GM23338 (cell line): ENCODE measurements at regions not wholly inside any gene's neighbourhood (a gene's known extent, or its start where the extent isn't known, plus 50 kb on each side); places are given as distances from the start of the nearest gene placed in this dataset.

Experiments used
- CREB1 ChIP-seq: fragments of 250-450 bp; sonication (Bioruptor Pico); IDR thresholded peaks from 2 replicates; pipeline ENCODE4 v1.5.0; 2020; ENCODE audit warnings: low read depth, mild to moderate bottlenecking, moderate library complexity
- CTCF ChIP-seq, 2 experiments: fragments of 200-600 bp in 1 of 2; sonication (generic) in 1 of 2; conservative IDR thresholded peaks; 2 replicates each; pipeline versions ENCODE4 v1.5.1 to v1.6.1; 2016 to 2017; ENCODE audit warnings: antibody characterized with exemption in 2 of 2, low read depth in 2 of 2, mild to moderate bottlenecking in 2 of 2, moderate library complexity in 1 of 2
- ETS1 ChIP-seq: IDR thresholded peaks from 2 replicates; pipeline ENCODE4 v1.6.1; 2016; ENCODE audit warnings: antibody characterized with exemption
- EZH2 ChIP-seq: fragments of 200-600 bp; sonication (generic); IDR thresholded peaks from one replicate; pipeline ENCODE4 v1.8.0; 2017; ENCODE audit warnings: antibody characterized with exemption, mild to moderate bottlenecking, low read depth; ENCODE audit not compliant: unreplicated experiment
- EZH2phosphoT487 ChIP-seq: fragments of 200-600 bp; sonication (generic); IDR thresholded peaks from one replicate; pipeline ENCODE4 v1.8.1; 2018; ENCODE audit warnings: antibody characterized with exemption; ENCODE audit not compliant: unreplicated experiment
- POLR2AphosphoS5 ChIP-seq: IDR thresholded peaks from 2 replicates; pipeline ENCODE4 v1.6.1; 2016; ENCODE audit warnings: antibody characterized with exemption, low read depth
- REST ChIP-seq: IDR thresholded peaks from one replicate; pipeline ENCODE4 v1.6.1; 2018; ENCODE audit warnings: antibody characterized with exemption; ENCODE audit not compliant: unreplicated experiment
- ZNF114 ChIP-seq: fragments of 250-450 bp; sonication (Bioruptor Pico); IDR thresholded peaks from 2 replicates; pipeline ENCODE4 v1.5.0; 2020; ENCODE audit warnings: mild to moderate bottlenecking, moderate library complexity

- TF ChIP-seq ETS1, result no peak
- no peak for TF ChIP-seq REST
- TF ChIP-seq CTCF (conservative IDR thresholded peaks at IDR 0.05; ENCODE audit: low read depth in 2 of 2), result no peak
- TF ChIP-seq POLR2AphosphoS5, result no peak
- TF ChIP-seq EZH2phosphoT487, result no peak
- TF ChIP-seq ZNF114 (CRISPR knock-in tag), result no peak
- no peak for TF ChIP-seq EZH2
- no peak for TF ChIP-seq CREB1
These were observed 227.7 kb upstream of the PRR16 start for GRCh38 chr5:120236360-120236759.
